Caco-2 (cell line): ENCODE measurements at regions not wholly inside any gene's neighbourhood (a gene's known extent, or its start where the extent isn't known, plus 50 kb on each side); places are given as distances from the start of the nearest gene placed in this dataset.

Source experiments
- BruUV-seq: library from RNA; stranded (reverse); fragments of 400-500 nt; replicated peaks from 2 replicates; lab custom pipeline; 2021; lab: Mats Ljungman, UMichigan
- CTCF ChIA-PET: fragments of 300-600 bp; sonication (Branson Sonifier 250); formaldehyde crosslinking; loops from one replicate; lab custom pipeline; 2022; ENCODE audit warnings: antibody characterized with exemption; lab: Charles Lee
- POLR2A ChIA-PET: fragments of 300-600 bp; sonication (Branson Sonifier 250); formaldehyde crosslinking; loops from one replicate; lab custom pipeline; 2022; ENCODE audit warnings: antibody characterized with exemption; lab: Charles Lee
- DNase-seq, 2 experiments: peaks; one replicate each; pipeline versions ENCODE4 v3.0.0 to v3.0.0-alpha.2; 2020 to 2022
- H3K27me3 ChIP-seq: replicated peaks from 2 replicates; pipeline ENCODE4 v1.6.0; 2011; ENCODE audit warnings: low read length; ENCODE audit not compliant: control insufficient read depth, insufficient read depth
- H3K36me3 ChIP-seq: 2 replicates; pipeline ENCODE4 v1.5.1; 2011; ENCODE audit warnings: low read length; ENCODE audit not compliant: control insufficient read depth, insufficient read depth
- H3K4me1 ChIP-seq: fragments of 250-450 bp; sonication (Bioruptor Pico); 2 replicates; pipeline ENCODE4 v1.5.1; 2020; ENCODE audit warnings: mild to moderate bottlenecking
- H3K4me3 ChIP-seq: 2 replicates; pipeline ENCODE4 v1.5.1; 2011; ENCODE audit warnings: low read depth, mild to moderate bottlenecking, control low read depth, low read length
- H3K9me3 ChIP-seq: fragments of 250-450 bp; sonication (Bioruptor Pico); 2 replicates; pipeline ENCODE4 v1.5.1; 2020; ENCODE audit warnings: mild to moderate bottlenecking, moderate library complexity
- H3K27ac Mint-ChIP-seq: one replicate; pipeline ENCODE4 v1.8.0; 2022; ENCODE audit warnings: mixed read lengths; ENCODE audit not compliant: unreplicated experiment
- H3K27me3 Mint-ChIP-seq: one replicate; pipeline ENCODE4 v1.8.0; 2022; ENCODE audit warnings: mixed read lengths; ENCODE audit not compliant: insufficient read depth, unreplicated experiment
- H3K36me3 Mint-ChIP-seq: one replicate; pipeline ENCODE4 v1.8.0; 2022; ENCODE audit warnings: mild to moderate bottlenecking, mixed read lengths; ENCODE audit not compliant: insufficient read depth, unreplicated experiment
- H3K4me1 Mint-ChIP-seq: one replicate; pipeline ENCODE4 v1.8.0; 2022; ENCODE audit warnings: low read depth, mixed read lengths; ENCODE audit not compliant: unreplicated experiment
- H3K4me3 Mint-ChIP-seq: one replicate; pipeline ENCODE4 v1.8.0; 2022; ENCODE audit warnings: mild to moderate bottlenecking, moderate library complexity, mixed read lengths; ENCODE audit not compliant: unreplicated experiment
- H3K9me3 Mint-ChIP-seq: one replicate; pipeline ENCODE4 v1.8.0; 2022; ENCODE audit warnings: mixed read lengths; ENCODE audit not compliant: unreplicated experiment
- CTCF ChIP-seq, 2 experiments: fragments of 200-600 bp in 1 of 2; IDR thresholded peaks; 1 replicate in 1 of 2; 2 replicates in 1 of 2; pipeline versions ENCODE4 v1.5.1 to v1.8.0; 2011 to 2022; ENCODE audit warnings: antibody characterized with exemption in 1 of 2, control low read depth in 1 of 2, inconsistent platforms in 1 of 2, low read depth in 1 of 2, low read length in 1 of 2, mild to moderate bottlenecking in 1 of 2, moderate library complexity in 1 of 2; ENCODE audit not compliant: insufficient read depth in 1 of 2, severe bottlenecking in 1 of 2, unreplicated experiment in 1 of 2
- intact Hi-C: fragments of 100-400 bp; cut with micrococcal nuclease; formaldehyde crosslinking; loops from one replicate; pipeline ENCODE4 v1.10.0; 2022; ENCODE audit not compliant: unreplicated experiment

- no peaks in the 10 kb centered on the region for H3K4me1 ChIP-seq
- no peaks in the 10 kb centered on the region for H3K9me3 Mint-ChIP-seq
- TF ChIP-seq CTCF (IDR thresholded peaks at IDR 0.05; ENCODE audit: insufficient read depth in 1 of 2, low read depth in 1 of 2, low read length in 1 of 2, severe bottlenecking in 1 of 2, unreplicated experiment in 1 of 2), result no peak
- H3K27me3 ChIP-seq, result no peaks in the 10 kb centered on the region
- H3K36me3 Mint-ChIP-seq, result no peaks in the 10 kb centered on the region
- H3K4me3 Mint-ChIP-seq, result no peak overlapping the region
- no peaks in the 10 kb centered on the region for H3K36me3 ChIP-seq
- CTCF ChIA-PET, result no interaction called here
- POLR2A ChIA-PET, result no interaction called here
- no peak for DNase-seq
- no peak overlapping the region for H3K27ac Mint-ChIP-seq
- no peaks in the 10 kb centered on the region for H3K9me3 ChIP-seq
- no peak overlapping the region for H3K4me3 ChIP-seq
- intact Hi-C loops, result no loop called here
- H3K4me1 Mint-ChIP-seq, result no peaks in the 10 kb centered on the region
- BruUV-seq, result no TSS peak
- peaks cover 5% of the 10 kb centered on the region for H3K27me3 Mint-ChIP-seq
Observed at GRCh38 chr2:58651930-58652329, 410.8 kb upstream of the FANCL start.

- DNase-seq, result no peak
- ChIA-PET POLR2A (no interaction called here), CTCF (no interaction called here)
- Histone ChIP-seq H3K4me1 (no peaks in the 10 kb centered on the region), H3K4me3 (no peak overlapping the region), H3K9me3 (no peaks in the 10 kb centered on the region), H3K36me3 (no peaks in the 10 kb centered on the region), H3K27me3 (no peaks in the 10 kb centered on the region)
- H3K27me3 Mint-ChIP-seq, result peaks cover 3% of the 10 kb centered on the region
- H3K36me3 Mint-ChIP-seq, result no peaks in the 10 kb centered on the region
- TF ChIP-seq CTCF (IDR thresholded peaks at IDR 0.05; ENCODE audit: insufficient read depth in 1 of 2, low read depth in 1 of 2, low read length in 1 of 2, severe bottlenecking in 1 of 2, unreplicated experiment in 1 of 2), result no peak
- no peaks in the 10 kb centered on the region for H3K4me1 Mint-ChIP-seq
- intact Hi-C loops, result no loop called here
- no TSS peak for BruUV-seq
- no peak overlapping the region for H3K4me3 Mint-ChIP-seq
- H3K9me3 Mint-ChIP-seq, result no peaks in the 10 kb centered on the region
- H3K27ac Mint-ChIP-seq, result no peak overlapping the region
Observed at GRCh38 chr2:58650781-58651180, 409.7 kb upstream of the FANCL start.

GRCh38 chr2:58649756-58650155 is 408.6 kb upstream of the FANCL start:
- intact Hi-C loops, result no loop called here

More at GRCh38 chr2:58649756-58650155, 408.6 kb upstream of the FANCL start:
- no peak for DNase-seq
- POLR2A ChIA-PET, result no interaction called here
- CTCF ChIA-PET, result no interaction called here
- no peak for TF ChIP-seq CTCF (IDR thresholded peaks at IDR 0.05; ENCODE audit: insufficient read depth in 1 of 2, low read depth in 1 of 2, low read length in 1 of 2, severe bottlenecking in 1 of 2, unreplicated experiment in 1 of 2)
- Histone ChIP-seq H3K9me3 (no peaks in the 10 kb centered on the region), H3K4me1 (no peaks in the 10 kb centered on the region), H3K36me3 (no peaks in the 10 kb centered on the region), H3K4me3 (no peak overlapping the region), H3K27me3 (no peaks in the 10 kb centered on the region)
- H3K27ac Mint-ChIP-seq, result no peak overlapping the region
- no peaks in the 10 kb centered on the region for H3K36me3 Mint-ChIP-seq
- BruUV-seq, result no TSS peak
- H3K4me3 Mint-ChIP-seq, result no peak overlapping the region
- no peaks in the 10 kb centered on the region for H3K4me1 Mint-ChIP-seq
- no peaks in the 10 kb centered on the region for H3K9me3 Mint-ChIP-seq
- peaks cover 3% of the 10 kb centered on the region for H3K27me3 Mint-ChIP-seq
